GM04503 (cell line): ENCODE measurements at regions not wholly inside any gene's neighbourhood (a gene's known extent, or its start where the extent isn't known, plus 50 kb on each side); places are given as distances from the start of the nearest gene placed in this dataset.

ENCODE experiments used
- DNase-seq: peaks from one replicate; pipeline ENCODE4 v3.0.0-alpha.2; 2012; ENCODE audit warnings: low read depth

DNA sequence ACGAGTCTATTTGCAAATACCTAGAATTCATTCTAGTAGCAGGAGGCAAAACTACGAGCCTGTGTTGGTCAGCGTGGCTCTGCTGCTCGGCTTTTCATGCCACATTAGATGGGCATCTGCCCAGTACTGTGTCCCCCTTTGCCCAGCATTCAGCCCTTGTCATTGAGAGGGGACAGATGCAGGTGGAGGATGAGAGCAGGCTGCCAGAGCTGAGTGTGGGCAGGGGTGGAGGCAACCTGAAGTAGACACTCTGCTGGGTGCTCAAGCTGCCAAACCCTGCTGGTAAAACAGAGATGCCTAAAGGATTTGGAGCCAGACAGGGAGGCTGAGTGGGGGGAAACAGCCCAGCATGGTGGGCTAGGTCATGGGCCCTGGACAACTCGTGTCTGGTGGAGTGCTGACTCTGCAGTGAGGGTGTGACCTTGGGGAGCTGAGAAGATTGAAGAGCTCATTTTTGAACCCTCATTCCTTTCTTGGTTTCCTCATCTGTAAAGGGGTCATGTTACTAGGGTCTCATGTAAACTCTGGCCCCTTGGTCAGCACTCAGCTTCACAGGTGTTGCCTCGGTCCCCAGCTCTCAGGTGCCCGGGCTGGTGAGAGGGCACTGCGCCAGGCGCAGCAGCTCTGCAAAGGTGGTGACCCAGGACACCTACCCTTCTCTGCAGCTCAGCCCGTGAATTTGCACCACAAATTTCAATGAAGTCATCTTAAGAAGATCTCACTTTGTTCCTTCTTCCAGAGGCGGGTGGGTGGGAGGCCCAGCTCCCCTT is 64.2 kb upstream of the BHLHE23 start:
- DNase-seq = no peak

DNA sequence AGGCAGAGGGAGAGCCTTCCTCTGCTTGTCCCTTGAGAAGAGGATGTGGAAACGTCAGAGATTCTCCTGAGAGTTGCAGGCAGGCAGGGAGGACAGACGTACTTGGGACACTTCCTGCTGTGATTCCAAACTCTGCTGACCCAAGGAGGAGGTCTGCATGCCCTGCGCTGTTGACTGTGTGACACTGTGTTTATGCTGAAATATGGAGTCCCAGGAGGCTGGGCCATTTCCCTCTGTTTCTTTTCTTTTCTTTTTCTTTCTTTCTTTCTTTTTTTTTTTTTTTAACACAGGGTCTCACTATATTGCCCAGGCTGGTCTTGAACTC is 63.5 kb upstream of the BHLHE23 start:
- DNase-seq = no peak

- DNase-seq = no peak
Measured at GRCh38 chr20:63068711-63069367, 62.1 kb upstream of the BHLHE23 start.

GRCh38 chr20:63067721-63068560 is 61.2 kb upstream of the BHLHE23 start:
- DNase-seq = no peak

DNA sequence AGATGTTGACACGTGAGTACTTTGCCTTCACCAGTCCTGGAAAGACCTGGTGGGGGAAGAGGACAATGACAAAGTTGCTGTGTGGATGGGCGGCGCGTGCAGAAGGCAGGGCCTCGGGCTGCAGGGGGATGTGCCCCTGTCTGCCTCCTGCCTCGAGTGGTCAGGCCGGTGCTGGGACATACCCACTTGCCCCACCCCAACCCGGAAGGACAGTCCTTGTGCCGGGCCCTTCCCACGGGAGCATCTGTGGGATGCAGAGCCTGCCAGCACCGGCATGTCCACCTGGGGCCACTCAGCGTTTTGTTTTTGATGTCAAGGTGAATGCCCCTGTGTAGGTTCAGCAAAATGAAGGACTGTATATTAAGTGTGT is 60.5 kb upstream of the BHLHE23 start:
- DNase-seq = no peak

DNA sequence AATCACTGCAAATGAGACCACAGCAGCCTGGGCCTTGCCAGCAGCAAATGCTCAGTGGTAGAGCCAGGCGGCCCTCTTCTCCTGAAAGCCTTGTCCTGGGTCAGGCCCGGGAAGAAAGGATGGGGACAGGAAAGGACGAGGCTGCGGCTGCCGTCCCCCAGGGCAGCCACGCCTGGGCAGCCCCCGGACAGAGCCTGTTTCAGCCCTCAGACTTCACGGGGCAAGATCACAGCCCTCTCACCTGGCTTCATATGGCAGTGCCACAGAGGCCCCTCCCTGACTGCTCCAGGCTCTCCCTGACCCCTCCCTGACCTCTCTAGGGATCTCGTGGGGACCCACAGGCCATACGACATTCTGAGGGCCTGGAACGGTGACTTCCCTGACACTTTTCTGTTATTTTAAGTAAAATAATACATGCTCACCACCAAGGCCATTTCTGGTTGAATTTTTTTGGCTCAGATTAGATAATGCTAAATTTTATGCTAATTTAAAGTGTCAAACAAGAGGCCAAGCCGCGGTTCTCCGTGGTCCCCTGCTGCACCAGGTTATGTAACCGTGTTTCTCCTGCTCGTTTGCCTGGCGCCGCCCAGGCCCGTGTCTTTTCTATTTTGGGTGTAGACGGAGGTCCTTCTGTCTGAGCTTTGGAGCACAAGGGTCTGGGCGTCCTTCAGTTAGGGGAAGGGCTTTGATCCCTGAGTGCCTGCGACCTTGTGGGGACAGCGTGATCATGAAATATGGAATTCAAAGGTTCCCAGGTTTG is 59.9 kb upstream of the BHLHE23 start:
- DNase-seq = no peak

DNA sequence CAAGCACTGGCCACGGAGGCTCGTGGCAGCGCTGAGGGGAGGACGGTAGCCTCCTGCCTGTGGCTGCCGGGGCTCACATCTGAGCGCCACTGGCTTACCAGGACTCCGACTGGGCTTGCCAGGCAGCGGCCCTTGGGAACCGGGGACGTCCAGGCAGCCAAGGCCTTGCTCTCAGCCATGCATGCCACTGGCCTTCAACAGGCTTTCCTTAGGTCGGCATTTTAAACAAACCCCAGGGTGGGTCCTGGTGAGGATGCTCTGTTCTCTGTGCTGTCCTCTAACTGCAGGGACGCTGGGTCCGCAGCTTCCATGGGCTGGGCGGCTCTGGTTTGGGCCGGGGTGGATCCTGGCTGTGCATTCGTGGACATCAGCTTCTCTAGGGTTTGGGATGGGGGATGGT is 59.1 kb upstream of the BHLHE23 start:
- no peak for DNase-seq

DNA sequence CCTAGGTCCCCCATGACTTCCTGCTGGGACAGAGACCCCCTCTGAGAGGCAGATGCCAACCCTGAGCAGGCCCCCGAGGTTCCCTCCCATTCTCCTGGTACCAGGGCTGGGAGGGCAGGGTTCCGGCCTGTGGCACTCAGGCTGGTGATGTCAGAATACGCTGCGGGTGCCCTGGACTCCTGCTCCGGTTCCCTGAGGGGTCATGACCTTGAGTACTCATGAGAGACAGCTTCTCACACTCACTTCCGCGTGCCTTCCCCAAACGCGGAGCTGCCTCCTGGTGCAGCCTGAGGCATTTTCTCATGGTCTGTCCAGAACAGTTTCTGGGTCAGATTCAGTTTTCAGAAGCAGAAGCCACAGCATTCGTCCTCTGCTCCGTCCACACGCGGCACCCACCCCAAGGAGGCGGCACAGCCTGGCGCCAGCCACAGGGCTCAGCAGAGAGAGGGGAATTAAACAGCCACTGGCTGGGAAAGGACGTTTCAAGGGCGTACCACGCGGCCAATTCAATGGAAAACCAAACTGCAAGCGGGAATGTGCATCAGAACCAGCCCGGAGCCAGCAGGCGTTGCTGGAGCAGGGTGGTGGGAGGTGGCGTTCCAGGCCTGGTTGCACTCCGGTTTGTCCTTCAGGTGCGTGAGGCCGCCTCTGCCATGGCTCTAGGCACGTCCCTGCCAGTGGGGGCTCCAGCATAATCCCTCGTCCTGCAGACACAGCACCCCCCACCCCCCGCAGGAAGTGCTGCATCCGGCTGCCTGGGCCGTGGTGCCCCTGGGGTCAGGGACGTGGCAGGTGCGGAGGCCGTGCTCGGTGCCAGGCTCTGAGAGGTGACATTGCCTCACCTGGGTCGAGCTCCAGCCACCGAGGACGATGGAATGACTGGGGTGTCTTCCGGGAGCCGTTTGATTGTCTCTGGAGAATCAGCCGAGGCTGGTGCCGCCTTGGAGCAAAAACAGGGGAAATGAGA is 58.3 kb upstream of the BHLHE23 start:
- DNase-seq = no peak

GRCh38 chr20:63064310-63064709 is 57.5 kb upstream of the BHLHE23 start:
- DNase-seq = no peak

DNA sequence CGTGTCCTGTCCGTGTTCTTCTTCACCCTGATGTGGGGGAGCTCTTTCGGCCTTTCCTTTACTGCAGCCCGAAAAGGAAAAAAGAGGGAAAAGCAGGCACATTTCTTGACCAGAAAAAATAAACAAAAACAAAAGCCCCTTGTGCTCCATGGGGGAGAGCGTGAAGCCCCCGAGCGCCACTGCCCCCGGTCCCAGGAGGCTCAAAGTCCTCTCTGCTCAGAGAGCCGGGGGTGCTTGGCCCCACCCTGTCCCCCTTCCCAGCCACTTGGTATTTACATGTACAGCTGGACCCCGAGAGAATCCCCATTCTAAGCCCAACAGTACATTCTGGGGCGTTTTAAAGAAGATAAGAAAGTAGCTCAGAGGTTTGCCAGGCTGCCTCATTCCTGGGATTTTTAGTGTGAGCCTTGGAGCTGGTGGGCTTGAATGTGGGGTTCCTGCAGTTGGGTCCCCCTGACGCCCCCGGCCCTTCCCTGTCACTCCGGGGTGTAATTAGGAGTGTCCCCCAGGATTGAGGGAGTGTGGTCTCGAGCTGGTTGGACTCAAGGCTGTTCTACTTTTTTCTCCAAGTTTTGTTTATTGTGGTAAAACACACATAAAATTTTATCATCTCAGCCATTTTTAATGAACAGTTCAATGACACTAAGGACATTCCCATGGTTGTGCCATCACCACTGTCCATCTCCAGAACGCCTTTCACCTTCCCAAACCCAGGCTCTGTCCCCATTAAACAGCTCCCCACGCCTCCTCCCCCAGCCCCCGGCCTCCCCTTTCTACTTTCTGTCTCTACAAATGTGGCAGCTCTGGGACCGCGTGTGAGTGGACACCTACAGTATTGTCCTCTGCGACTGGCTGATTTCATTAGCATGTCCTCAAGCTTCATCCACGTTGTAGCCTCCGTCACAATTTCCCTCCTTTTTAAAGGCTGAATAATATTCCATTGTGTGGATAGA is 55.7 kb upstream of the BHLHE23 start:
- DNase-seq = no peak

GRCh38 chr20:63061771-63062100 is 55.0 kb upstream of the BHLHE23 start:
- DNase-seq = no peak

GRCh38 chr20:63061051-63061770 is 54.4 kb upstream of the BHLHE23 start:
- DNase-seq = no peak

- DNase-seq = peak; percentile 26
Measured at GRCh38 chr20:63060057-63060991, 53.6 kb upstream of the BHLHE23 start.

- DNase-seq = no peak
Measured at GRCh38 chr20:63059684-63060056, 52.9 kb upstream of the BHLHE23 start.

GRCh38 chr20:63058696-63059335 is 52.1 kb upstream of the BHLHE23 start:
- DNase-seq = no peak

DNA sequence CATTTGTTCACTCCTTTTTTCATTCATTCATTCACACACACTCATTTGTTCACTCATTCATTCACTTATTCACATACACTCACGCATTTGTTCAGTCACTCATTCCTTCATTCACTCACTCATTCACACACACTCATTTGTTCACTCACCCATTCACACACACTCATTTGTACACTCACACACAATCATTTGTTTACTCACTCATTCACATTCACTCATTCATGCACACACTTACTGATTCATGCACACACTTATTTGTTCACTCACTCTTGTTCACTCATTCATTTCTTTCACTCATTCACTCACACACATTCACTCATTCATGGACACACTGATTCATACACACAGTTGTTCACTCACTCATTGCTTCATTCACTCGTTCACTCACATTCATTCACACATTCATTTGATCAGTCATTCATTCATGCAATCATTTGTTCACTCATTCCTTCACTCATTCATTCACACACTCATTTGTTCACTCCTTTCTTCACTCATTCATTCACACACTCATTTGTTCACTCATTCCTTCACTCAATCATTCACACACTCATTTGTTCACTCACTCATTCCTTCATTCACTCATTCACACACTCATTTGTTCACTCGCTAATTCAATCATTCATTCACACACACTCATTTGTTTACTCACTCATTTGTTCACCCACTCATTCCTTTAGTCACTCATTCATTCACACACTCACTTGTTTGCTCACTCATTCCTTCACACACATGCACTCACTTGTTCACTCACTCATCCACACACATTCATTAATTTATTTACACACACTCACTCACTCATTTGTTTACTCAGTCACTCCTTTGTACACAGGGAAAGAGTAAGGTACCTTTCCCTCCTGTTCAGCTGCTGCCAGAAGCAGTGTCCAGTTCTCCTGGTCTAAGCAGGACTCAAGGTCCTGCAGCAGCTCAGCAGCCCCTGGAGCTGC is 50.7 kb upstream of the BHLHE23 start:
- DNase-seq = no peak
